ENCODE measurements at regions not wholly inside any gene's neighbourhood (a gene's known extent, or its start where the extent isn't known, plus 50 kb on each side); places are given as distances from the start of the nearest gene placed in this dataset.
"Not testable (repeated sequence)": the region's sequence is repeated elsewhere in the genome, so short reads cannot be mapped to it uniquely, and the experiment has no call there.

- H3K27me3 ChIP-seq (ENCODE audit: control insufficient read depth, insufficient read depth, low read length) = no peaks in the 10 kb centered on the region
- no peaks in the 10 kb centered on the region for H3K36me3 ChIP-seq (ENCODE audit: control insufficient read depth, insufficient read depth, low read length)
- no peak overlapping the region for H3K9ac ChIP-seq
- no peak overlapping the region for H3K4me2 ChIP-seq (ENCODE audit: low read length)
- TF ChIP-seq, protein P1, sequence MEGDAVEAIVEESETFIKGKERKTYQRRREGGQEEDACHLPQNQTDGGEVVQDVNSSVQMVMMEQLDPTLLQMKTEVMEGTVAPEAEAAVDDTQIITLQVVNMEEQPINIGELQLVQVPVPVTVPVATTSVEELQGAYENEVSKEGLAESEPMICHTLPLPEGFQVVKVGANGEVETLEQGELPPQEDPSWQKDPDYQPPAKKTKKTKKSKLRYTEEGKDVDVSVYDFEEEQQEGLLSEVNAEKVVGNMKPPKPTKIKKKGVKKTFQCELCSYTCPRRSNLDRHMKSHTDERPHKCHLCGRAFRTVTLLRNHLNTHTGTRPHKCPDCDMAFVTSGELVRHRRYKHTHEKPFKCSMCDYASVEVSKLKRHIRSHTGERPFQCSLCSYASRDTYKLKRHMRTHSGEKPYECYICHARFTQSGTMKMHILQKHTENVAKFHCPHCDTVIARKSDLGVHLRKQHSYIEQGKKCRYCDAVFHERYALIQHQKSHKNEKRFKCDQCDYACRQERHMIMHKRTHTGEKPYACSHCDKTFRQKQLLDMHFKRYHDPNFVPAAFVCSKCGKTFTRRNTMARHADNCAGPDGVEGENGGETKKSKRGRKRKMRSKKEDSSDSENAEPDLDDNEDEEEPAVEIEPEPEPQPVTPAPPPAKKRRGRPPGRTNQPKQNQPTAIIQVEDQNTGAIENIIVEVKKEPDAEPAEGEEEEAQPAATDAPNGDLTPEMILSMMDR (IDR thresholded peaks at IDR 0.05) = no peak
- H3K79me2 ChIP-seq = no peaks in the 10 kb centered on the region
- peaks cover 5% of the 10 kb centered on the region for H3K4me1 ChIP-seq
- no peak overlapping the region for H3K27ac ChIP-seq
- no peaks in the 10 kb centered on the region for H3K9me3 ChIP-seq (ENCODE audit: control insufficient read depth, low read length)
- H3K4me3 ChIP-seq (ENCODE audit: low read depth, low read length) = no peak overlapping the region
- peak overlapping the region; percentile 49 for H2AFZ ChIP-seq
Observed at GRCh38 chr2:113826346-113827285, 63.3 kb upstream of the ACTR3 start.

DNA sequence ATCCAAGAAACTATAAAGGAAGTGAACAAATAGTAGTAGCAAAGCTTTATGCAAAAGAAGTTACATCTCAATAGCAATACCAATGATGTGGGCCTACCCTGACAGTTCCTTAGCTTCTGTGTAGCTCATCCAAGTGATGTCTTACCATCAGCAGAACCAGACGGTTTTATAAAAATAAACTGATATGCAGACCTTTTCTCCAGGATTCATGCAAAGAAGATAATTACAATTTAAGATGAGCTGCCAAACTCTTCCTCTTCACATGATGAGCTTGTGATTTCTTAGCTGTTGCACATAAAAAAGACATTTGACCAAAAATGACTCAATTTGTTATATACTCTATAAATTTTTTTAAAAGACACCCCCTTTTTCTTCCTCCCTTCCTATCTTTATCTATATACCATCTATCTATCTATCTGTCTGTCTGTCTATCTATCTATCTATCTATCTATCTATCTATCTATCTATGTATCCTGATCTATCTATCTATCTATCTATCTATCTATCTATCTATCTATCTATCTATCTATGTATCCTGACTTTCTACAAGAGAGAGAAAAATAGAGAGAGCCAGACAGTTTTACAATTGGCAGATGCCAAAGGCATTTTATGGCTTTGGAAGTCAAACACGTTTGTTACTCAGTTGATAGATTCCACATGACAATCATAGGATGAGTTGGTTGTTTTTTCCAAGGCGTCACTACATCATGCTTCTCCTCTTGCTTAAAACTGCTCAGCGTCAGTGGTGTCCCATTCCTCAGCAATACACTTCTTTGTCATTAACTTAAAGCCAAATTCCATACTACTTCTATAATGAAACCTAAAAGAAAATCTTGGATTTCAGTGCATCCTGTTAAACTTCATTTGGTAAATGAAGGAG, 65.9 kb upstream of the ACTR3 start:
- peaks cover 8% of the 10 kb centered on the region for H3K4me1 ChIP-seq
- H2AFZ ChIP-seq = no peak overlapping the region
- no peak overlapping the region for H3K27ac ChIP-seq
- H3K36me3 ChIP-seq (ENCODE audit: control insufficient read depth, insufficient read depth, low read length) = no peaks in the 10 kb centered on the region
- no peak overlapping the region for H3K4me3 ChIP-seq (ENCODE audit: low read depth, low read length)
- no peak overlapping the region for H3K4me2 ChIP-seq (ENCODE audit: low read length)
- H3K27me3 ChIP-seq (ENCODE audit: control insufficient read depth, insufficient read depth, low read length) = no peaks in the 10 kb centered on the region
- no peaks in the 10 kb centered on the region for H3K9me3 ChIP-seq (ENCODE audit: control insufficient read depth, low read length)
- H3K79me2 ChIP-seq = no peaks in the 10 kb centered on the region
- TF ChIP-seq, protein P1 (IDR thresholded peaks at IDR 0.05) = no peak
- H3K9ac ChIP-seq = no peak overlapping the region

- H3K27ac ChIP-seq = no peak overlapping the region
- H3K9ac ChIP-seq = no peak overlapping the region
- peaks cover 16% of the 10 kb centered on the region for H3K4me1 ChIP-seq
- TF ChIP-seq, protein P1 (IDR thresholded peaks at IDR 0.05) = no peak
- H3K4me2 ChIP-seq (ENCODE audit: low read length) = no peak overlapping the region
- no peak overlapping the region for H2AFZ ChIP-seq
- H3K79me2 ChIP-seq = no peaks in the 10 kb centered on the region
- H3K27me3 ChIP-seq (ENCODE audit: control insufficient read depth, insufficient read depth, low read length) = no peaks in the 10 kb centered on the region
- H3K36me3 ChIP-seq (ENCODE audit: control insufficient read depth, insufficient read depth, low read length) = no peaks in the 10 kb centered on the region
- no peaks in the 10 kb centered on the region for H3K9me3 ChIP-seq (ENCODE audit: control insufficient read depth, low read length)
- H3K4me3 ChIP-seq (ENCODE audit: low read depth, low read length) = no peak overlapping the region
Observed at GRCh38 chr2:113822087-113822815, 65.8 kb upstream of the SLC35F5 start.

- H3K9ac ChIP-seq = no peak overlapping the region
- no peaks in the 10 kb centered on the region for H3K27me3 ChIP-seq (ENCODE audit: control insufficient read depth, insufficient read depth, low read length)
- H3K27ac ChIP-seq = peak overlapping the region; percentile 90
- H3K79me2 ChIP-seq = no peaks in the 10 kb centered on the region
- H3K4me1 ChIP-seq = peaks cover 10% of the 10 kb centered on the region
- TF ChIP-seq, protein P1 (IDR thresholded peaks at IDR 0.05) = no peak
- no peaks in the 10 kb centered on the region for H3K36me3 ChIP-seq (ENCODE audit: control insufficient read depth, insufficient read depth, low read length)
- H2AFZ ChIP-seq = peak overlapping the region; percentile 92
- H3K4me2 ChIP-seq (ENCODE audit: low read length) = peak overlapping the region; percentile 52
- no peaks in the 10 kb centered on the region for H3K9me3 ChIP-seq (ENCODE audit: control insufficient read depth, low read length)
- H3K4me3 ChIP-seq (ENCODE audit: low read depth, low read length) = peak overlapping the region; percentile 35
Observed at GRCh38 chr2:113818382-113818951, 62.0 kb upstream of the SLC35F5 start.

DNA sequence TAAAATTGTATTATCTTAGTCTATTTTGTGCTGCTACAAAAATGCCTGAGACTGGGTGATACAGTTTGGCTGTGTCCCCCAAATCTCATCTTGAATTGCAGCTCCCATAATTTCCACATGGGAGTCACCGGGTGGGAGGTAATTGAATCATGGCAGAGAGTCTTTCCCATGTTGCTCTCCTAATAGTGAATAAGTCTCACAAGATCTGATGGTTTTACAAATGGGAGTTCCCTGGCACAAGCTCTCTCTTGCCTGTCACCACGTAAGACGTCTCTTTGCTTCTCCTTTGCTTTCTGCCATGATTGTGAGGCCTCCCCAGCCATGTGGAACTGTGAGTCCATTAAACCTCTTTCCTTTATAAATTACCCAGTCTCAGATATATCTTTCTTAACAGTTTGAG, 57.0 kb upstream of the SLC35F5 start:
- H3K9me3 ChIP-seq (ENCODE audit: control insufficient read depth, low read length); H3K4me1 ChIP-seq; H2AFZ ChIP-seq; H3K4me2 ChIP-seq (ENCODE audit: low read length); H3K9ac ChIP-seq; H3K27me3 ChIP-seq (ENCODE audit: control insufficient read depth, insufficient read depth, low read length); H3K4me3 ChIP-seq (ENCODE audit: low read depth, low read length); H3K79me2 ChIP-seq; H3K27ac ChIP-seq; H3K36me3 ChIP-seq (ENCODE audit: control insufficient read depth, insufficient read depth, low read length): not testable (repeated sequence)

All from parathyroid adenoma (tissue), 2 donors.